Hematopoietic multipotent progenitor cell (in vitro differentiated cells): ENCODE measurements at regions not wholly inside any gene's neighbourhood (a gene's known extent, or its start where the extent isn't known, plus 50 kb on each side); places are given as distances from the start of the nearest gene placed in this dataset.

Experiments used
- DNase-seq, 3 donors: peaks; one replicate each; pipeline ENCODE4 v3.0.0-alpha.2; 2011 to 2015; ENCODE audit warnings: low read depth in 2 of 3, low spot score in 2 of 3

GRCh38 chr6:119921491-119922010, 572.0 kb upstream of the MAN1A1 start:
- DNase-seq = no peak

GRCh38 chr6:119917186-119917585, 567.6 kb upstream of the MAN1A1 start:
- DNase-seq = no peak

GRCh38 chr6:119915971-119916370, 566.4 kb upstream of the MAN1A1 start:
- DNase-seq = no peak

GRCh38 chr6:119908157-119908556, 558.6 kb upstream of the MAN1A1 start:
- DNase-seq = no peak

- no peak for DNase-seq
These were observed 553.1 kb upstream of the MAN1A1 start for GRCh38 chr6:119902681-119903080.

- DNase-seq = no peak
These were observed 547.2 kb upstream of the MAN1A1 start for GRCh38 chr6:119896806-119897205.

GRCh38 chr6:119895626-119896025, 546.1 kb upstream of the MAN1A1 start:
- no peak for DNase-seq

GRCh38 chr6:119894811-119895210, 545.2 kb upstream of the MAN1A1 start:
- no peak for DNase-seq

- no peak for DNase-seq
These were observed 542.1 kb upstream of the MAN1A1 start for GRCh38 chr6:119891644-119892043.

GRCh38 chr6:119891206-119891605, 541.6 kb upstream of the MAN1A1 start:
- no peak for DNase-seq

GRCh38 chr6:119890470-119890869, 540.9 kb upstream of the MAN1A1 start:
- DNase-seq = no peak

- DNase-seq = no peak
These were observed 538.1 kb upstream of the MAN1A1 start for GRCh38 chr6:119887666-119888065.

- no peak for DNase-seq
These were observed 531.9 kb upstream of the MAN1A1 start for GRCh38 chr6:119881416-119881815.

- DNase-seq = no peak
These were observed 531.3 kb upstream of the MAN1A1 start for GRCh38 chr6:119880840-119881239.

- DNase-seq = no peak
These were observed 530.2 kb upstream of the MAN1A1 start for GRCh38 chr6:119879731-119880130.

GRCh38 chr6:119874381-119874780, 524.8 kb upstream of the MAN1A1 start:
- no peak for DNase-seq

- no peak for DNase-seq
These were observed 523.5 kb upstream of the MAN1A1 start for GRCh38 chr6:119873107-119873506.

GRCh38 chr6:119871520-119871919, 522.0 kb upstream of the MAN1A1 start:
- no peak for DNase-seq

- no peak for DNase-seq
These were observed 516.1 kb upstream of the MAN1A1 start for GRCh38 chr6:119865466-119866350.

GRCh38 chr6:119862719-119863118, 513.2 kb upstream of the MAN1A1 start:
- DNase-seq = no peak

- no peak for DNase-seq
These were observed 509.3 kb upstream of the MAN1A1 start for GRCh38 chr6:119858901-119859300.

- peak in 2 of 3 donors; percentile 1 to 54 for DNase-seq
These were observed 506.6 kb upstream of the MAN1A1 start for GRCh38 chr6:119856136-119856535.
